Liver (tissue), 7 donors: ENCODE measurements at regions not wholly inside any gene's neighbourhood (a gene's known extent, or its start where the extent isn't known, plus 50 kb on each side); places are given as distances from the start of the nearest gene placed in this dataset.

Experiments used
- DNase-seq: peaks from one replicate; pipeline ENCODE4 v3.0.0-alpha.2; 2017; ENCODE audit warnings: low spot score
- H3K27ac ChIP-seq, 2 donors: one replicate each; pipeline ENCODE4 v1.7.0; 2013; ENCODE audit warnings: inconsistent platforms in 2 of 2, low read length in 2 of 2, control low read depth in 1 of 2, low read depth in 1 of 2, mild to moderate bottlenecking in 1 of 2
- H3K27me3 ChIP-seq, 4 donors: one replicate each; pipeline versions ENCODE4 v1.6.1 to v1.7.0; 2013; ENCODE audit warnings: low read length in 3 of 4, inconsistent platforms in 1 of 4, mild to moderate bottlenecking in 1 of 4, moderate library complexity in 1 of 4; ENCODE audit not compliant: control insufficient read depth in 4 of 4, insufficient read depth in 4 of 4
- H3K36me3 ChIP-seq, 4 donors: one replicate each; pipeline versions ENCODE4 v1.6.1 to v1.7.0; 2013; ENCODE audit warnings: low read length in 3 of 4, mild to moderate bottlenecking in 3 of 4, low read depth in 1 of 4, moderate library complexity in 1 of 4; ENCODE audit not compliant: control insufficient read depth in 4 of 4, insufficient read depth in 3 of 4
- H3K4me1 ChIP-seq, 4 donors: one replicate each; pipeline versions ENCODE4 v1.6.1 to v1.7.0; 2013; ENCODE audit warnings: low read length in 3 of 4, mild to moderate bottlenecking in 3 of 4, moderate library complexity in 1 of 4; ENCODE audit not compliant: control insufficient read depth in 4 of 4, insufficient read depth in 4 of 4
- H3K4me3 ChIP-seq, 3 donors: one replicate each; pipeline versions ENCODE4 v1.6.1 to v1.7.0; 2013; ENCODE audit warnings: low read length in 3 of 3, control low read depth in 1 of 3, low read depth in 1 of 3, mild to moderate bottlenecking in 1 of 3
- H3K9ac ChIP-seq, 2 donors: one replicate each; pipeline ENCODE4 v1.7.0; 2013; ENCODE audit warnings: low read length in 2 of 2, mild to moderate bottlenecking in 2 of 2, moderate library complexity in 2 of 2, control low read depth in 1 of 2, low read depth in 1 of 2
- H3K9me3 ChIP-seq, 4 donors: one replicate each; pipeline versions ENCODE4 v1.6.1 to v1.7.0; 2013; ENCODE audit warnings: low read length in 3 of 4; ENCODE audit not compliant: control insufficient read depth in 4 of 4
- FOXA1 ChIP-seq: IDR thresholded peaks from 2 replicates; pipeline ENCODE4 v1.6.1; 2016; ENCODE audit warnings: antibody characterized with exemption
- FOXA2 ChIP-seq: IDR thresholded peaks from 2 replicates; pipeline ENCODE4 v1.6.1; 2016; ENCODE audit warnings: antibody characterized with exemption
- GABPA ChIP-seq, 2 donors: IDR thresholded peaks in 1 of 2; conservative IDR thresholded peaks in 1 of 2; 2 replicates each; pipeline ENCODE4 v1.6.1; 2016; ENCODE audit warnings: antibody characterized with exemption in 2 of 2, mild to moderate bottlenecking in 1 of 2, moderate library complexity in 1 of 2
- HNF4A ChIP-seq, 2 donors: conservative IDR thresholded peaks; 2 replicates each; pipeline ENCODE4 v1.6.1; 2016; ENCODE audit warnings: antibody characterized with exemption in 2 of 2, mild to moderate bottlenecking in 2 of 2
- HNF4G ChIP-seq: IDR thresholded peaks from 2 replicates; pipeline ENCODE4 v1.6.1; 2016; ENCODE audit warnings: antibody characterized with exemption
- REST ChIP-seq: IDR thresholded peaks from 2 replicates; pipeline ENCODE4 v1.6.1; 2016; ENCODE audit warnings: antibody characterized with exemption, mild to moderate bottlenecking
- RXRA ChIP-seq, 2 donors: IDR thresholded peaks; 2 replicates each; pipeline ENCODE4 v1.6.1; 2017 to 2018; ENCODE audit warnings: antibody characterized with exemption in 2 of 2, mild to moderate bottlenecking in 1 of 2
- TAF1 ChIP-seq: conservative IDR thresholded peaks from 2 replicates; pipeline ENCODE4 v1.6.1; 2016; ENCODE audit warnings: antibody characterized with exemption, mild to moderate bottlenecking
- WGBS: extraction: QIAGEN DNeasy Blood & Tissue Kit; methylation state at CpG from one replicate; pipeline ENCODE4 v1.1.7; 2013; 5-methylcytosine and 5-hydroxymethylcytosine counted together
- TF ChIP-seq, protein P1 (sequence below): IDR thresholded peaks from 2 replicates; pipeline ENCODE4 v1.6.1; 2016; ENCODE audit warnings: antibody characterized with exemption
- TF ChIP-seq, protein P2 (sequence below): IDR thresholded peaks from 2 replicates; pipeline ENCODE4 v1.6.1; 2016; ENCODE audit warnings: antibody characterized with exemption
- donor health status: healthy.
- donor health status: healthy.
- donor health status: healthy.
- donor health status: healthy.

GRCh38 chr12:131221957-131222328, 268.2 kb downstream of the ADGRD1 start:
- Histone ChIP-seq H3K4me3 (no peak overlapping the region), H3K27ac (no peak overlapping the region), H3K36me3 (no peaks in the 10 kb centered on the region), H3K9me3 (no peaks in the 10 kb centered on the region), H3K9ac (no peak overlapping the region), H3K27me3 (no peaks in the 10 kb centered on the region), H3K4me1 (no peaks in the 10 kb centered on the region)
- 59% methylated on average over 5 of the region's 5 CpGs for WGBS
- TF ChIP-seq REST (no peak), HNF4A (conservative IDR thresholded peaks at IDR 0.05) (peak in 1 of 2 donors; percentile 31)
- DNase-seq, result no peak

GRCh38 chr12:131222329-131223139, 268.8 kb downstream of the ADGRD1 start:
- Histone ChIP-seq H3K4me3 (no peak overlapping the region), H3K4me1 (no peaks in the 10 kb centered on the region), H3K9me3 (no peaks in the 10 kb centered on the region), H3K9ac (no peak overlapping the region), H3K27me3 (no peaks in the 10 kb centered on the region), H3K36me3 (no peaks in the 10 kb centered on the region), H3K27ac (no peak overlapping the region)
- DNase-seq, result no peak
- WGBS, result 68% methylated on average over 22 of the region's 22 CpGs
- no peak for TF ChIP-seq RXRA (IDR thresholded peaks at IDR 0.05)
- TF ChIP-seq HNF4A (conservative IDR thresholded peaks at IDR 0.05), result no peak

DNA sequence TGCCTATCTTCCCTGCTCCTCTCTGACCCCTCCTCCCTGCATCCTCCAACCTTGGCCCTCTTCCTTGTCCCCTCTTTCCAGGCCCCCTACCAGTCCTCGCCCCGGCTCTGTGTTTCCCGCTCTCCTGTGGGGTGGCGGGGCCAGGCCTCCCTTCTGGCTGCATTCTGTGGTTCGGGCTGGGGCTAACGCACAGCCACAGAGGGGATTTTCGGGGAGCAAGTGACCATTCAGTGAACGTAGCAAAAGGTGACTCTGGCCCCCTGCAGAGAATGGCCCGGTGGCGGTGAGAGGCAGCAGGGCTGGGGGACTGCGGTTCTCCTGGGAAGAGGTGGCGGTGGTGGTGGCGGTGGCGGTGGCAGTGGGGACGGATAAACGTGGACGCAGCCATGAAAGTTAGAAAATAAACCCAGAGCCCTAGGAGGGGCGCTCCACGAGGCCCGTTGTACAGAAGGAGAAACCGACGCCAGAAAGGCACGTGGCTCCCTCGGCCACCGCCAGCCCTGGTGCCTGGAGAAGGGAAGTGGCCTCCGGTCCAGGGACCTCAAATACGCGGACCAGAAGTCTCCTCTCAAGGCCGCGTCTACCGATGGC, 269.6 kb downstream of the ADGRD1 start:
- Histone ChIP-seq H3K36me3 (no peaks in the 10 kb centered on the region), H3K4me3 (no peak overlapping the region), H3K4me1 (no peaks in the 10 kb centered on the region), H3K27ac (no peak overlapping the region), H3K9ac (no peak overlapping the region), H3K9me3 (no peaks in the 10 kb centered on the region), H3K27me3 (no peaks in the 10 kb centered on the region)
- DNase-seq, result no peak
- TF ChIP-seq FOXA1, result no peak
- TF ChIP-seq TAF1, result no peak
- no peak for TF ChIP-seq HNF4A (conservative IDR thresholded peaks at IDR 0.05)
- TF ChIP-seq, protein P1, sequence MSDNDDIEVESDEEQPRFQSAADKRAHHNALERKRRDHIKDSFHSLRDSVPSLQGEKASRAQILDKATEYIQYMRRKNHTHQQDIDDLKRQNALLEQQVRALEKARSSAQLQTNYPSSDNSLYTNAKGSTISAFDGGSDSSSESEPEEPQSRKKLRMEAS, result no peak
- TF ChIP-seq HNF4G, result no peak
- 97% methylated on average over 31 of the region's 31 CpGs for WGBS

GRCh38 chr12:131223791-131224225, 270.1 kb downstream of the ADGRD1 start:
- DNase-seq, result no peak
- no peak overlapping the region for H3K27ac ChIP-seq
- H3K36me3 ChIP-seq, result no peaks in the 10 kb centered on the region

More at GRCh38 chr12:131223791-131224225, 270.1 kb downstream of the ADGRD1 start:
- Histone ChIP-seq H3K9ac (no peak overlapping the region), H3K27me3 (no peaks in the 10 kb centered on the region), H3K4me1 (no peaks in the 10 kb centered on the region), H3K4me3 (no peak overlapping the region), H3K9me3 (no peaks in the 10 kb centered on the region)
- TF ChIP-seq, protein P2, sequence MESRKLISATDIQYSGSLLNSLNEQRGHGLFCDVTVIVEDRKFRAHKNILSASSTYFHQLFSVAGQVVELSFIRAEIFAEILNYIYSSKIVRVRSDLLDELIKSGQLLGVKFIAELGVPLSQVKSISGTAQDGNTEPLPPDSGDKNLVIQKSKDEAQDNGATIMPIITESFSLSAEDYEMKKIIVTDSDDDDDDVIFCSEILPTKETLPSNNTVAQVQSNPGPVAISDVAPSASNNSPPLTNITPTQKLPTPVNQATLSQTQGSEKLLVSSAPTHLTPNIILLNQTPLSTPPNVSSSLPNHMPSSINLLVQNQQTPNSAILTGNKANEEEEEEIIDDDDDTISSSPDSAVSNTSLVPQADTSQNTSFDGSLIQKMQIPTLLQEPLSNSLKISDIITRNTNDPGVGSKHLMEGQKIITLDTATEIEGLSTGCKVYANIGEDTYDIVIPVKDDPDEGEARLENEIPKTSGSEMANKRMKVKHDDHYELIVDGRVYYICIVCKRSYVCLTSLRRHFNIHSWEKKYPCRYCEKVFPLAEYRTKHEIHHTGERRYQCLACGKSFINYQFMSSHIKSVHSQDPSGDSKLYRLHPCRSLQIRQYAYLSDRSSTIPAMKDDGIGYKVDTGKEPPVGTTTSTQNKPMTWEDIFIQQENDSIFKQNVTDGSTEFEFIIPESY, result no peak
- no peak for TF ChIP-seq FOXA2
- no peak for TF ChIP-seq TAF1
- TF ChIP-seq GABPA (IDR thresholded peaks at IDR 0.05 in 1 of 2, conservative IDR thresholded peaks at IDR 0.05 in 1 of 2), result no peak
- TF ChIP-seq, protein P1, result no peak
- 95% methylated on average over 13 of the region's 13 CpGs for WGBS
